Left renal cortex interstitium (tissue), 4 donors: ENCODE measurements at regions not wholly inside any gene's neighbourhood (a gene's known extent, or its start where the extent isn't known, plus 50 kb on each side); places are given as distances from the start of the nearest gene placed in this dataset.
"Not testable (repeated sequence)": the region's sequence is repeated elsewhere in the genome, so short reads cannot be mapped to it uniquely, and the experiment has no call there.

ENCODE experiments used
- DNase-seq, 4 donors: peaks; one replicate each; pipeline ENCODE4 v3.0.0-alpha.2; 2013; ENCODE audit warnings: low read depth in 4 of 4, low spot score in 2 of 4, missing footprints in 1 of 4

DNA sequence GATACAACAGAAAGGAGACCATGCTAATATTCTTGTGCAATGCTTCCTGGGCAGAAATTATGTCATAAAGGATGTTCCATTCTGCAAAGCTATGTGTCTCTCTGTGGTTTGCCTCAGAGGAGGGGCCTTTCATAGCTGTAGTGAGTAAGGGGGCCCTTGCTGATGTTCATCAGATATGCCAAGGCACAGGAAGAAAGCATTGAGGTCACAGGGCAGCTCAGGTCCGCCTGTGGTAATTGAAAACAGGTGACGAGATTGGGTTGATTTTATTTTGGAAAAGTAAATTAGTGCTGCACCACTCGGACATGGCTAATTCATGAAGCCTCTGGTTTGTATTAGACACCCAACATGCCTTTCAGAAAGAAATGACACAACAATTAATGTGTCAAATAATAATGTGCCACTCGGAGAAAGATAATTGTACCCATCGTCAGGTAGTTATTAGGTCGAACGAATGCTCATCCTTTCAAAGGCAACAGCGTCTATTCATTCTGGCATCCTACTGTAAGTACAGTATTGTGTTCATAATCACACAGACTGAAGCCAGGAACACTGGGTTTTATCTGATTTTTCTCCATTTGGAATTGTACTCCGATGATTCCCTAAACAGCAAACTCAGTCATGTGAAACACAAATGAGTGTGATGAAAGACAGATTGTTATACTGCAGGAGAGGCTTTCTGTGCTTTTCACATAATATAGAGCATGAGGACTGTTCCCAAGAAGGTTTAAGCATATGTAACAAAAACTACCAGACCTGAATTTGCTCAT lies 421.6 kb upstream of the KLF12 start:
- DNase-seq = no peak

DNA sequence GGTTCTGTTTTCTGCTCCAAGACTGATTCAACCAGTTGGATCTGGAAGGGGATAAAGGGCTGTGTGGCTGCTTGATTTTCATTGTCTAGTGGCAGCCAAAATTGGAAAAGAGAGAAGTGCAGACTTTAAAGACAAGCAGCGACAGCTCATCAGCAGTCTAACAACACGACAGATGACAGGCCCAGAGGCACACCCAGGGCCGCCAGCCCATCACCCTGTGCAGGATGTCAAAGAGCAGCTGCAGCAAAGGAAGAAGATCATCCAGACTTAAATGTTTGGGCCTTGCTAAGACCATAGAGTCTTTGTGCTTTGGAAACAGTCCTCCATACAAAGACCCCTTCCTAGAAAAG lies 421.0 kb upstream of the KLF12 start:
- no peak for DNase-seq

DNA sequence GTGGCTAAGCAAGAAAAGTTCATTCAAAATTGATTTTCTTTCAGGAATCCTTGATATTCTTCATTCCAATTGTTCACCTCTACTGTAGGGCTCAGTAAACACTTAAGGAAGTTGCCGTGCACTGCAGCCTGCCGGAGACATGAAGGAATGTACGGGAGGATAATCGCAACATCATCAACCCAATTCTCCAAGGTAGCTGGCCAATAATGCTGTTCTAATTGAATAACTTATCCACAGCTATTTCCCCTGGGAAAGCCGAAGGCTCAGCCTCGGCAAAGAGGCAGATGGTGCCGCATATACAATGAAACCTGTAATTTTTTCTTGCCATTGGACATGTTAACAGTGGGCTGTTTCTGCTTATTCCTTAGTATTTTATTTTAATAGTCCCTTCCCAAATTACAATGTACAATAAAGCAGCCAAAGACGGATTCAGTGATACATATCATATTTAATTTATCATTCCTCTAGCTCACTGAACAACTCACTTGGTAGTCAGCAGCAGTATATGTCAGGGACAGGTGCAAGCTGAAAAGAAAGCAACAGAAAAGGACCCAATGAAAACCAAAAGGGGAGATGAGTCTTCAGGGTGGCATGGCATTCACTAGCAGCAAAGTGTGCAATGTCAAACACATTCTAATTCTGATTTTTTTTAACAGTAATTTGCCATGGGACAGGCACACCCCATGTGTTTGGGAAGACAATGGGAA lies 420.5 kb upstream of the KLF12 start:
- no peak for DNase-seq

DNA sequence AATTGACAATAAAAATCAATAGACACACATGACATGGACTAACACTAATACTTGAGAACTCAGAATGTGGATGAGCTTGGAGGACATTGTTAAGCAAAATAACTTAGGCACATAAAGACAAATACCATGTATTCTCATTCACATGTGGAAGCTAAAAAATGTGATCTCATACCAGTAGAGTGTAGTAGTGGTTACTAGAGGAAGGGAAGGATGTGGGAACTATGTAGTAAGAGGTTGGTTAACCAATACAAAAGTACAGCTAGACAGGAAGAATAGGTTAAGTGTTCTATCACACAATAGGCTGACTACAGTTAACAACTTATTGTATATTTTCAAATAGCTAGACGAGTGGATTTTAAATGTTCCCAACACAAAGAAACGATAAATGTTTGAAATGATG lies 415.8 kb upstream of the KLF12 start:
- no peak for DNase-seq

DNA sequence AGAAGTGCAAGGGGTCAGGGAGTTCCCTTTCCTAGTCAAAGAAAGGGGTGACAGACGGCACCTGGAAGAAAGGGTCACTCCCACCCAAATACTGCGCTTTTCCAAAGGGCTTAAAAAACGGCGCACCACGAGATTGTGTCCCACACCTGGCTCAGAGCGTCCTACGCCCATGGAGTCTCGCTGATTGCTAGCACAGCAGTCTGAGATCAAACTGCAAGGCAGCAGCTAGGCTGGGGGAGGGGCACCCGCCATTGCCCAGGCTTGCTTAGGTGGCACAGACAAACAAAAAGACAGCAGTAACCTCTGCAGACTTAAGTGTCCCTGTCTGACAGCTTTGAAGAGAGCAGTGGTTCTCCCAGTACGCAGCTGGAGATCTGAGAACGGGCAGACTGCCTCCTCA lies 402.4 kb upstream of the KLF12 start:
- not testable (repeated sequence) for DNase-seq

DNA sequence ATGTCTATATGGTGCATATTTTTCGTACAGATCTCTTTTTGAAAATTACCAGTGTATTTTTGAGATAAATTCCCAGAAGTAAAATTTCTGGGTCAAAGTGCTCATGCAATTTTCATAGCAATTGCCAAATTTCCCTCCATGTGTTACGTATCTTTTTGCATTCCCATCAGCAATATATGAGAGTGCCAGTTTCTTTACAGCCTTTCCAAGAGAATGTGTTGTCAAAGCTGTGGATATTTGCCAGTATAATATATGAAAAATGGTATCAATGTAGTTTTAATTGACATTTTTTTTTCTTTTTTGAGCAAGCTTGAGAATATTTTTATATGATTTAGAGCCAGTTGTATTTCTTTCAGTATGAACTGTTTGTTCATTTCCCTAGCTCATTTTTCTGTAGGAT lies 399.0 kb upstream of the KLF12 start:
- no peak for DNase-seq

DNA sequence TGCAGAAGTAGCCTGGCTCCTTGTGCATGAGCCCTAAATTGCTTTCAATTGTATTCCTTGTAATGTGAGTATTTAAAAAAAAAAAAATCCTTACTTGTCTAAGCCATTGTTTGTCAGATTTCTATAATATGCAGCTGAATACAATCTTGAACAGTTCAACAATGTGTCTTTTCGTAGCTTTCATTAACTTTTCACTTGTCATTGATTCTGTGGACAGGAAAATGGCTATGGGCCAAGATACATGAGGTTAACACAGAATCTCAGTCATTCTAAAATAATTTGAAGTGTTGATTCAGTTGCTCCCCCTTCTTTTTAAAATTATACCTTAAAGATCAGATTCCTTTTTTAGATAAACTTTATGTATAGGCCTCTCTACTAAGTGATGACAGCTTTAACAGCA lies 395.8 kb upstream of the KLF12 start:
- no peak for DNase-seq

DNA sequence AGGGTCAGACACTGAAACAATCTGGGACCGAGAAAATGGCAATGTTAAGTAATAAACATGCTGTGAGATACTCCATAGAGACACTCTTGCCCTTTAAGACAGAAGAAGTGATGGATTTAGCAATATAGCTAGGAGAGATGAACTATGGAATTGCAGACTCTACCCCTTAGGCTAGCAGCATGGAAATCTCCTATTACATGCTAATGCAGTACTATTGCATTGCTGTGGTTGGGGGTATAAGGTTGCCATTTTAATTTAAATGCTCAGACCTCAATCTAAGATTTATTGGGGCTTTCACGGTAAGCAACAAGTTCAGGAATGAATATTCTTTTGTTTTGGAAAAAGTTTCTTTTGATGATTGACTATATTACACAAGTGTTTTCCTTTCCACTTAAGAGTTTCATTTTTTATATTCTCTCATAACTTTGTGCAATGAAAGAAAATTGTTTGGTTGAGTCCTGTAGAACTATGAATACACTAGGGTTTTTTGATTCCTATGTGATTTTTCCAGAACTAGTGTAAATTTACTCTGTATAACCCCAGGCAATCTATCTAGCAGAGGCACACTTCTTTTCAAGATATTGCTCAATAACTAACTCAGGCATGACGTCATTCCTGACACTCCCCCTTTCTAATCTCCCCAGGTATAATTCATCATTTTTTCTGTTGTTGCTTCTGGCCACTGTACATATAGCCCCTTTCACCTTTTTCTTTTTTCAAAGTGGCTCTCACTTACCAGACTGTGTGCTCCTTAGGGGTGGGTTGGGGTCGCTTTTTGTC lies 394.7 kb upstream of the KLF12 start:
- no peak for DNase-seq

DNA sequence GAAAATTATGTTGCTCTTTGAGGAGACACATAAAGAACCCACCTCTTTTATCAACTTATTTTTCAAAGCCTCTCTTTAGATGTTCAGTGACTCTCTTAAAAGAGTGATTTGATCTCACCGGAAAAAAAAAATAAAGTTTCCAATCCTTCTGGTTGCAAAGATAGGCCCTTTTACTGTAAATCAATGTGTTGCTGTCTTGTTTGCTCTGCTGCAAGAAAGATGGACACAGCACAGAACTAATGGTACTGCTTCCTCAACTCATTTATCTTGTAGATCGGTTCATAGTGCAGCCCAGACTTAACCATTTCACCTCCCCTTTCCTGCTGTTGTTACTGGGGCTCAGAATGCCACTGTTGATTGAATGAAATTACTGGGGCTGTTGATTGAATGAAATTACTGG lies 388.9 kb upstream of the KLF12 start:
- no peak for DNase-seq

DNA sequence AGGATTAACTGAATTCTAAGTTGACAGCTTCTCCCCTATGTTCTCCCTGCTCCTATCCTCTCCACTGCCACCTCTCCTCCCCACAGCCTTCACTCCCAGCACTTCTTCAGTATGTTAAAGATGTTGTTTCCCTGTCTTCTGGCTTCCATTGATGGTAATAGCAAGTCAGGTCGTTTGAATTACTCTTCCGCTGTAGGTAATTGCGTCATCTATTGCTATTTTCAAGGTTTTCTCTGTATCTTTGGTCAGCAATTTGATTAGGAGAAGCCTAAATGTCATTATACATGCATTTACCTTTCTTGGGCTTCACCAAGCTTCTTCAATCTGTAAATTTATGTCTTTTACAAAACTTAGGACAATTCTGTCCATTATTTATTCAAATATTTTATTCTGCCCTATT lies 377.3 kb upstream of the KLF12 start:
- no peak for DNase-seq

DNA sequence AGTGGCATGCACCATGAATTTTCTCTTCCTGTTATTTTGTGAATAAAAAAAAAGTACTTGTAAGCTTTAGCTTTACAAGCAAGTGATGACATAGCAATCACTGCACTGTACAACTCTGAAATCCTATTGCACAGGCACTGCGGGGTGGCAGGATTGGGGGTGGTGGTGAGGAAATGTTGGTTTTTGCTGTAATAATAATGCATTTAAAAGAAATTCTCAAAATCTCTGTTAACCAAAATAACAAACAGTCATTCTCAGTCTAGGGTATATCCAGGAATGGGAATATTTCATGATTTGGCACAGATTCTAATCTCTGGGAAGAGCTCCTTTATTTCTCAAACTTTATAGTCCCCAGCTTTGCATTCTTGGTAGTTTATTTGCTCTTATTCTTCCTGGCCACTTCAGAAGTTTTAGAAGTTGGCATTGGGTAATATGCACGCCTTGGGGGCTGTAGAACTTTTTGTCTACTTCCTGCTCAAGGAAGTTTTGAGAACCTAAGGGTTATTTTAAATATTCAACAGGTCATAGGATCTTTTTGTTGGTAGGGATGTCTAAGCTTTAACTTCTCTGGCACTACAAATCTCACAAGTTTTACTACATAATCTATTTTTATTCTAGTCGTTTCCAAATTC lies 353.0 kb upstream of the KLF12 start:
- DNase-seq = no peak

DNA sequence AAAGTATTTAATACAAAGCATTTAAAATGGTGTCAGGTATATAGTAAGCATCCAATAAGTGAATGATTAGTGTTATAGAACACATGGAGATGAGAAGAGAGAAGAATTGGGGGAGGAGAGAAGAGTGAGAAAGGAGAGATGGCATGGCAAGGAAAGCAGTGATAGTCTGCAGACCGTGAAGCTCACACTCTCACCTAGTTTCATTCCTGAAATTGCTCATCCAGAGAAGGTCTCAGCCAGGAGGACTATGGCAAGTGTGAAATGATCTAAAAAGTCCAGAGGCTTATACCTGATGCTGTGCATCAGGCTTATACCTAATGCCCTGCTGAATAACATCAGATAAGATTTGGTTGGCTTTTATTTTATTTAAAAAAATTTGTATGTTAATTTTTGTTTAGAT lies 351.6 kb upstream of the KLF12 start:
- no peak for DNase-seq

DNA sequence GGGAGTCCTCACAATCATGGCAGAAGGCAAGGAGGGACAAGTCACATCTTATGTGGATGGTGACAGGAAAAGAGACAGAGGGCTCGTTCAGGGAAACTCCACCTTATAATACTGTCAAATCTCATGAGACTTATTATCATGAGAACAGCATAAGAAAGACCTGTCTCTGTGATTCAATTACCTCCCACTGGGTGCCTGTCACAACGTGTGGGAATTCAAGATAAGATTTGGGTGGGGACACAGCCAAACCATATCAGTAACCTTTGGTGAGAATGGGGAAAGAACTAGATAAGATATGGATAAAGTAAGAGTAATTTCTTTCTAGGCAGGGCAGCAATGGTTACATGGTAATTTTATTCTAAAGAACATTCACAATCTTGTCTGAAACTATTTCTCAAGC lies 344.9 kb upstream of the KLF12 start:
- DNase-seq = no peak

DNA sequence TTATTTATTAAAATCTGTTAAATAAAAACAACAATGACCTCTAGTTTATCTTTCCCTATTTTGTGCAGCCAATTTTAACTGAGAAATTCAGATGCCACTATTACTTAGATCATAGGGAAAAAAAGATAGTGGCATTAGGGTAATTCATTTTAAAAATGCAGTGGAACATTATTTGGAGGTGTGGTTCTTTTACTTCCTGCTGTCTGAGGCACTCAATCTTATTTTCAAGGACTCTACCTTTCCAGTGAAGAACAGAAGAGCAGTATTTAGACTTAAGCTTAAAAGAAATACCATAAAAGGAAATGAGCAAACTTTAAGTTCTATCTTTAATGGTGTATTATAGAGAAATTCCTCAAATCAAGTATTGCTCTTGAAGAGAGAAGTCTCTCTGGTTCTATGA lies 342.6 kb upstream of the KLF12 start:
- no peak for DNase-seq

DNA sequence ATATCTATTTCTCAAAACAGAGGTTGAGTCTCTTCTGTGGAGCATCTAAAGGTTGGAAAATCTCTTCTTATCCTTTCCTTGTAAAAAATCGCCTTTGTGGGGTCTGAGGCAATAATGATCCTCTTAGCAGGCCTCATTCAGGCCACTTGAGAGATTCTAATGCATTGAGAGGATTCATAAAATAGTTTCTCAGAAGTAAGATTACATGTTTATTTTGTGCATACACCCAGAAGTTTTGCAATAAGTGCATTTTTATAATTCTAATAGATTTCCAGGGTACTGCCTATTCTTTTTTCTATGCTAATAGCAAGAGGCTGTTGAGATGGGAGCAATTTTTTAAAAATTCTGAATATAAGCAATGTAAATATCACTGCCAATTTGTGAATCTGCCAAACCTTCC lies 342.2 kb upstream of the KLF12 start:
- DNase-seq = no peak

DNA sequence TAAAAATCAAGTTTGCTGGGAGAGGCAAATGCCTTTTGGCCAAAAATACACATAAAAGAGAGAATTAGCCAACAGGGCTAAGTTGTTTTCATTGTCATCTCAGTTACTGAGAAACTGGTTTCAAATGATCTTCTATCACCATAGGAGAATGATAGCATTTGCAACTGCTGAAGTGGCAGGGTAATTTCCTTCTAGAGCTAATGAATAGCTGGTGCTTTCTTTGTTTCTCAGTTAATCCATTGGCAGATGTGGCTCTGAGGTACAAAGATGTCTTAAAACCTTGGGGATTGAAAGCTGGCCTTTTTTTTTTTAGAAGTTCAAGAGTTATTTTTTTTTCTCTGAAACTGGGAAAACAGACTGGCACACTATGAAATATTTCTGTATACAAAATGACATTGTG lies 332.7 kb upstream of the KLF12 start:
- no peak for DNase-seq

DNA sequence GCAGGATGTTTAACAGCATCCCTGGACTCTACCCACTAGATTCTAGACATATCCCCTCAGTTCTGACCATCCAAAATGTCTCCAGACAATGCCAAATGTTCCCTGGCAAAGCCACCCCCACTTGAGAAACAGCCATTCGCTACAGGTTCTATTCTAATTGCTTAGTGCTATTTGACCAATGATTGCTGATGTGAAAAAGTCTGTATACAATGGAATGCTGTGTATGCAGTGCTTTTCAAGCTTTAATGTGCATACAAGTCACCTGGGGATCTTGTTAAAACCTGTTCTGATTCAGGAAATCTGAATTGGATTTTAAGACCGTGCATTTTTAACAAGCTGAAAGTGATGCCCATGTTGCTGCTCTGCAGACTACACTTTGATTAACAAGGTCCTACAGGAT lies 331.8 kb upstream of the KLF12 start:
- DNase-seq = no peak

DNA sequence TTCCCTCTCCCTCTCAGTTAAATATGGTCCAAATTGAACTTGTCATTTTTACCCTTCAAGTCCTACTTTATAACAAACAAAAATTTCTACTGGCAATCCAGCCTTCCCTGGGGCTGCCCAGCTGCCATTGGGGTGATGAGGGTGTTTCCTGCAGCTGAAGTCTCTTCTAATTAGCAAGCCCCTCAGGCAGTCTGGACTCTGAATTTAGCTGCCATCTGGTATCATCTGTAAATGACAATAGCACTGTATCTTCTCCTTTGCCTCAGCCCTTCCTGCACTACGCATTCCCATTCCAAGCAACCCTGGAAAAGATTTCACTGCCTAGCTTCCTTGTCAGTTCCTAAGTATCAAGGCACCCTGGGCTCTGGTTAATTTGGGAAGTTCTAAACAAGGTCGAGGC lies 331.1 kb upstream of the KLF12 start:
- no peak for DNase-seq

DNA sequence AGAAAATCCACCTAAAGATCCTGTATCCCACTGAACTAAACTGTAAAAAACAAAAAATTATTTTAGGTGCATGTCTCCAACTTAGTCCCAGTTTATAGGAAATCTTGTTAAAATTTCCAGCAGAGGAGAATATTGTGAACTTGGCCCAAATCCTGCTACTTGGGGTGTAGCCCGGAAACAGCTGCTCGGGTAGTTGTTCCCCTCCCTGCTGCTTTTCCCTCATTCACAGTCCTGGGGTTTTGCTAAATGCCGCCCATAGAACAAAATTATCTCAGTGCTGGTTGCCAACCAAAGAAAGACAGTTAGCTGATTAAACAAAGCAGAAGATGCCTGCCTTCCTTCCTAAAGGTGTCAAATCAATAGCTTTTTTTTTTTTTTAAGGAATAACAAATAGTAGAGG lies 330.5 kb upstream of the KLF12 start:
- DNase-seq = no peak

DNA sequence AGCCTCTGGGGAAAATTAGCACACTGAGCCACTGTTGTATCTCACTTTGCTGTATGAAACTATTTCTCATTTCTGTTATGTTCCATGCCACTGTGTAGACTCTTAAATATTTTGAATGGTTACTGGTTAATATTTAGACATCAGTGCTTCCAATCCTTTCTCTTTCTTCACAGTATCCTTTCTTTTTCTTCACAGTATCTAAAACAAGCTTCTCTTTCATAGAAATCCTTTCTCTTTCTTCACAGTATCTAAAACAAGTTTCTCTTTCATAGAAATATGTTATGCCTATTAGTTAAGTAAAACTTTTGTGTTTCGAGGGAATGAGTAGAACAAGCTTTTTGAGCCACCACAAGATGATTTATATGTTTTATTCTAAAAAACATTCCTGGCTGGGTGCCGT lies 326.8 kb upstream of the KLF12 start:
- DNase-seq = no peak

DNA sequence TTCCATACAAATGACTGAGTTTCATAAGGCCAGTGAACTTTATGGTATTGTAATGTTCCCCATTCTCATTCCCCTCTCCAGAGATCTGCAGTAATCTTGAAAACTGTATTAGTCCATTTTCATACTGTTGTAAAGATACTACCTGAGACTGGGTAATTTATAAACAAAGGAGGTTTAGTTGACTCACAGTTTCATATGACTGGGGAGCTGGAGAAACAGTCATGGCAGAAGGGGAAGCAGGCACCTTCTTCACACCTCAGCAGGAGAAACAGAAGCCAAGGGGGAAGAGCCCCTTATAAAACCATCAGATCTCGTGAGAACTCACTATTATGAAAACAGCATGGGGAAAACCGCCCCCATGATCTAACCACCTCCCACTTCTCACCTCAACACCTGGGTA lies 318.7 kb upstream of the KLF12 start:
- DNase-seq = no peak
